Adrenal gland (tissue), 9 donors: ENCODE measurements at regions not wholly inside any gene's neighbourhood (a gene's known extent, or its start where the extent isn't known, plus 50 kb on each side); places are given as distances from the start of the nearest gene placed in this dataset.
A peak's percentile ranks its signal among the peaks of the same experiment; 100 is the strongest.

Experiments
- DNase-seq, 7 donors: peaks; one replicate each; pipeline ENCODE4 v3.0.0-alpha.2; 2019 to 2020
- H3K27ac ChIP-seq, 5 donors: fragments of 200-600 bp; sonication (generic) in 4 of 5; 1 replicate in 3 of 5; 2 replicates in 2 of 5; pipeline versions ENCODE4 v1.5.1 to v1.8.0; 2016 to 2020; ENCODE audit warnings: mild to moderate bottlenecking in 1 of 5
- H3K27me3 ChIP-seq: fragments of 200-600 bp; 2 replicates; pipeline ENCODE4 v1.8.0; 2021
- H3K36me3 ChIP-seq, 2 donors: fragments of 200-600 bp; replicated peaks in 1 of 2; 1 replicate in 1 of 2; 2 replicates in 1 of 2; pipeline versions ENCODE4 v1.5.1 to v1.8.0; 2018 to 2022
- H3K4me1 ChIP-seq, 2 donors: fragments of 200-600 bp; replicated peaks in 1 of 2; 1 replicate in 1 of 2; 2 replicates in 1 of 2; pipeline versions ENCODE4 v1.5.1 to v1.8.0; 2018 to 2021
- H3K4me3 ChIP-seq, 4 donors: fragments of 200-600 bp; sonication (generic) in 3 of 4; one replicate each; pipeline ENCODE4 v1.5.1; 2016 to 2018
- H3K9me3 ChIP-seq, 3 donors: fragments of 200-600 bp; sonication (generic) in 1 of 3; replicated peaks in 1 of 3; 1 replicate in 2 of 3; 2 replicates in 1 of 3; pipeline versions ENCODE4 v1.5.1 to v1.8.0; 2016 to 2021
- CTCF ChIP-seq, 6 experiments: fragments of 450-650 bp in 4 of 6; fragments of 200-600 bp in 2 of 6; sonication (generic) in 1 of 6; IDR thresholded peaks; 1 replicate in 5 of 6; 2 replicates in 1 of 6; pipeline versions ENCODE4 v1.5.1 to v1.8.0; 2016 to 2021; ENCODE audit warnings: antibody characterized with exemption in 6 of 6, mild to moderate bottlenecking in 2 of 6, moderate library complexity in 1 of 6
- POLR2A ChIP-seq, 2 donors: fragments of 450-650 bp; IDR thresholded peaks; one replicate each; pipeline ENCODE4 v1.6.1; 2017; ENCODE audit warnings: antibody characterized with exemption in 2 of 2, mild to moderate bottlenecking in 2 of 2, moderate library complexity in 1 of 2
- WGBS, 4 donors: extraction: QIAGEN DNeasy Blood & Tissue Kit in 2 of 4; methylation state at CpG; one replicate each; pipeline versions ENCODE4 v1.1.5 to v1.1.7; 2013 to 2017; 5-methylcytosine and 5-hydroxymethylcytosine counted together
- intact Hi-C, 2 donors: fragments of 100-400 bp; cut with DNase I; formaldehyde crosslinking; loops; one replicate each; pipeline versions ENCODE4 v1.14.1 to v1.15.0; 2022 to 2023
- donor health status: healthy with polysubstance abuse.
- donor health status: Bipolar disorder and iron deficiency.
- donor health status: DM: yes; HTN: yes; CAD: no.
- donor health status: DM: no; HTN: no; CAD: no.
- donor health status: DM: no; HTN: no; CAD: no.

- H3K4me3 ChIP-seq, result no peak overlapping the region
- WGBS, 4 donors, result 63 to 83% (median 67%) methylated on average over 2 of the region's 2 CpGs
- no peaks in the 10 kb centered on the region for H3K9me3 ChIP-seq
- H3K4me1 ChIP-seq, result no peaks in the 10 kb centered on the region
- TF ChIP-seq POLR2A (IDR thresholded peaks at IDR 0.05) (no peak), CTCF (IDR thresholded peaks at IDR 0.05) (no peak)
- H3K36me3 ChIP-seq, result no peaks in the 10 kb centered on the region
- no peak for DNase-seq
- intact Hi-C loops, result no loop called here
- no peak overlapping the region for H3K27ac ChIP-seq
- no peaks in the 10 kb centered on the region for H3K27me3 ChIP-seq
These were observed 589.3 kb upstream of the ARGLU1 start for GRCh38 chr13:107157271-107157670.

GRCh38 chr13:107144432-107144831 is 576.5 kb upstream of the ARGLU1 start:
- intact Hi-C loops, result no loop called here
- no peak overlapping the region for H3K4me3 ChIP-seq
- H3K27ac ChIP-seq, result no peak overlapping the region

GRCh38 chr13:107141767-107142166 is 573.8 kb upstream of the ARGLU1 start:
- Histone ChIP-seq H3K36me3 (no peaks in the 10 kb centered on the region), H3K27ac (no peak overlapping the region), H3K27me3 (no peaks in the 10 kb centered on the region), H3K9me3 (no peaks in the 10 kb centered on the region), H3K4me3 (no peak overlapping the region), H3K4me1 (no peaks in the 10 kb centered on the region)
- intact Hi-C loops, result no loop called here
- no peak for TF ChIP-seq CTCF (IDR thresholded peaks at IDR 0.05)
- TF ChIP-seq POLR2A (IDR thresholded peaks at IDR 0.05), result no peak
- 41 to 46% (median 45%) methylated on average over 3 of the region's 3 CpGs for WGBS, 4 donors
- no peak for DNase-seq

More at GRCh38 chr13:107144432-107144831, 576.5 kb upstream of the ARGLU1 start:
- Histone ChIP-seq H3K4me1 (no peaks in the 10 kb centered on the region), H3K27me3 (no peaks in the 10 kb centered on the region), H3K9me3 (no peaks in the 10 kb centered on the region), H3K36me3 (no peaks in the 10 kb centered on the region)
- no peak for DNase-seq
- TF ChIP-seq CTCF (IDR thresholded peaks at IDR 0.05), result peak in 3 of 6 experiments; percentile 6 to 23 (median 11)
- no peak for TF ChIP-seq POLR2A (IDR thresholded peaks at IDR 0.05)

GRCh38 chr13:107139006-107139405 is 571.1 kb upstream of the ARGLU1 start:
- H3K4me1 ChIP-seq, result no peaks in the 10 kb centered on the region
- TF ChIP-seq CTCF (IDR thresholded peaks at IDR 0.05) (no peak), POLR2A (IDR thresholded peaks at IDR 0.05) (no peak)
- WGBS, 4 donors, result 24 to 32% (median 26%) methylated on average over 1 of the region's 1 CpG
- intact Hi-C loops, result no loop called here
- no peaks in the 10 kb centered on the region for H3K27me3 ChIP-seq
- H3K9me3 ChIP-seq, result no peaks in the 10 kb centered on the region
- no peak overlapping the region for H3K4me3 ChIP-seq
- no peak for DNase-seq
- no peak overlapping the region for H3K27ac ChIP-seq
- no peaks in the 10 kb centered on the region for H3K36me3 ChIP-seq
